ENCODE measurements at regions not wholly inside any gene's neighbourhood (a gene's known extent, or its start where the extent isn't known, plus 50 kb on each side); places are given as distances from the start of the nearest gene placed in this dataset.

GRCh38 chr13:64866331-64866730 is 2363.8 kb downstream of the PCDH9 start:
- H3K4me3 ChIP-seq (ENCODE audit: low read length) = no peak overlapping the region
- TF ChIP-seq EZH2phosphoT487 (IDR thresholded peaks at IDR 0.05; ENCODE audit: borderline replicate concordance, low read length) (no peak), CTCF (IDR thresholded peaks at IDR 0.05; ENCODE audit: low read depth, low read length, poor library complexity, severe bottlenecking) (no peak)
- no peak overlapping the region for H3K4me2 ChIP-seq (ENCODE audit: low read length)
- H3K9me3 ChIP-seq (ENCODE audit: control insufficient read depth, insufficient read depth, low read length) = no peaks in the 10 kb centered on the region
- H3K4me1 ChIP-seq (ENCODE audit: control insufficient read depth, low read length) = no peaks in the 10 kb centered on the region
- no peaks in the 10 kb centered on the region for H3K79me2 ChIP-seq (ENCODE audit: control insufficient read depth, low read length)
- H3K36me3 ChIP-seq (ENCODE audit: control insufficient read depth, low read length) = no peaks in the 10 kb centered on the region
- H3K27ac ChIP-seq (ENCODE audit: low read depth, low read length) = no peak overlapping the region
- no peaks in the 10 kb centered on the region for H3F3A ChIP-seq (ENCODE audit: control insufficient read depth, insufficient read depth)
- H3K9me2 ChIP-seq (replicated peaks; ENCODE audit: control insufficient read depth, low read length) = no peaks in the 10 kb centered on the region
- no peaks in the 10 kb centered on the region for H3K27me3 ChIP-seq (ENCODE audit: control insufficient read depth, low read length)
- H4K20me1 ChIP-seq (ENCODE audit: control insufficient read depth, insufficient read depth, low read depth, low read length) = no peaks in the 10 kb centered on the region

- H3K36me3 ChIP-seq (ENCODE audit: control insufficient read depth, low read length) = no peaks in the 10 kb centered on the region
- H3F3A ChIP-seq (ENCODE audit: control insufficient read depth, insufficient read depth) = no peaks in the 10 kb centered on the region
- H3K9me2 ChIP-seq (replicated peaks; ENCODE audit: control insufficient read depth, low read length) = no peaks in the 10 kb centered on the region
- H3K27me3 ChIP-seq (ENCODE audit: control insufficient read depth, low read length) = no peaks in the 10 kb centered on the region
- H3K79me2 ChIP-seq (ENCODE audit: control insufficient read depth, low read length) = no peaks in the 10 kb centered on the region
- no peak overlapping the region for H3K4me3 ChIP-seq (ENCODE audit: low read length)
- no peak overlapping the region for H3K27ac ChIP-seq (ENCODE audit: low read depth, low read length)
- H3K4me2 ChIP-seq (ENCODE audit: low read length) = no peak overlapping the region
- no peaks in the 10 kb centered on the region for H3K9me3 ChIP-seq (ENCODE audit: control insufficient read depth, insufficient read depth, low read length)
- no peaks in the 10 kb centered on the region for H3K4me1 ChIP-seq (ENCODE audit: control insufficient read depth, low read length)
- H4K20me1 ChIP-seq (ENCODE audit: control insufficient read depth, insufficient read depth, low read depth, low read length) = no peaks in the 10 kb centered on the region
- TF ChIP-seq EZH2phosphoT487 (IDR thresholded peaks at IDR 0.05; ENCODE audit: borderline replicate concordance, low read length) (no peak), CTCF (IDR thresholded peaks at IDR 0.05; ENCODE audit: low read depth, low read length, poor library complexity, severe bottlenecking) (no peak)
Observed at GRCh38 chr13:64855506-64855905, 2374.6 kb downstream of the PCDH9 start.

GRCh38 chr13:64850017-64850416 is 2380.1 kb downstream of the PCDH9 start:
- Histone ChIP-seq H3K27ac (ENCODE audit: low read depth, low read length) (no peak overlapping the region), H3K27me3 (ENCODE audit: control insufficient read depth, low read length) (no peaks in the 10 kb centered on the region), H3K36me3 (ENCODE audit: control insufficient read depth, low read length) (no peaks in the 10 kb centered on the region), H3K4me1 (ENCODE audit: control insufficient read depth, low read length) (no peaks in the 10 kb centered on the region), H3K9me3 (ENCODE audit: control insufficient read depth, insufficient read depth, low read length) (no peaks in the 10 kb centered on the region), H3K79me2 (ENCODE audit: control insufficient read depth, low read length) (no peaks in the 10 kb centered on the region), H3K4me3 (ENCODE audit: low read length) (no peak overlapping the region), H3K9me2 (replicated peaks; ENCODE audit: control insufficient read depth, low read length) (no peaks in the 10 kb centered on the region), H3K4me2 (ENCODE audit: low read length) (no peak overlapping the region), H3F3A (ENCODE audit: control insufficient read depth, insufficient read depth) (no peaks in the 10 kb centered on the region), H4K20me1 (ENCODE audit: control insufficient read depth, insufficient read depth, low read depth, low read length) (no peaks in the 10 kb centered on the region)
- no peak for TF ChIP-seq EZH2phosphoT487 (IDR thresholded peaks at IDR 0.05; ENCODE audit: borderline replicate concordance, low read length)
- TF ChIP-seq CTCF (IDR thresholded peaks at IDR 0.05; ENCODE audit: low read depth, low read length, poor library complexity, severe bottlenecking) = no peak

DNA sequence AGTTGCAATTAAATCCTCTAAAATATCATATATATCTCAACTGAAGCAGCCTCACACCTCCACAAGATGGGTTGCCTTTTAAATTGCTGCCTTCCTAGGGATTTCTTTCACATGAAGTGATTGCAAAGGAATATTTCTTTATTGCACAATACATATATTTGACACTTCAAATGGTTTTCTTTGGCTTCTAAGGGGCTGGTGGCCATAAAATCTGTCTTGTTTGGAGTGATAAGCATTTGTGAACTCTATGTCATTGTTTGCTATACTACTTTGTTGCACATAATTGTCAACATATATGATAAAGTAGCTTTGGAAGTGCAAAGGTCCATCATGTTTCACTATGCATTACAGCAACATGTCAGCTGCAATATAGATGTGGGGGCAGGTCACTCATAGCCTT is 2380.9 kb downstream of the PCDH9 start:
- H3K4me1 ChIP-seq (ENCODE audit: control insufficient read depth, low read length) = no peaks in the 10 kb centered on the region
- no peak overlapping the region for H3K4me2 ChIP-seq (ENCODE audit: low read length)
- no peak overlapping the region for H3K27ac ChIP-seq (ENCODE audit: low read depth, low read length)
- no peaks in the 10 kb centered on the region for H3F3A ChIP-seq (ENCODE audit: control insufficient read depth, insufficient read depth)
- TF ChIP-seq EZH2phosphoT487 (IDR thresholded peaks at IDR 0.05; ENCODE audit: borderline replicate concordance, low read length) (no peak), CTCF (IDR thresholded peaks at IDR 0.05; ENCODE audit: low read depth, low read length, poor library complexity, severe bottlenecking) (no peak)
- no peak overlapping the region for H3K4me3 ChIP-seq (ENCODE audit: low read length)
- H3K79me2 ChIP-seq (ENCODE audit: control insufficient read depth, low read length) = no peaks in the 10 kb centered on the region
- no peaks in the 10 kb centered on the region for H3K9me2 ChIP-seq (replicated peaks; ENCODE audit: control insufficient read depth, low read length)
- H4K20me1 ChIP-seq (ENCODE audit: control insufficient read depth, insufficient read depth, low read depth, low read length) = no peaks in the 10 kb centered on the region
- H3K36me3 ChIP-seq (ENCODE audit: control insufficient read depth, low read length) = no peaks in the 10 kb centered on the region
- H3K9me3 ChIP-seq (ENCODE audit: control insufficient read depth, insufficient read depth, low read length) = no peaks in the 10 kb centered on the region
- H3K27me3 ChIP-seq (ENCODE audit: control insufficient read depth, low read length) = no peaks in the 10 kb centered on the region
